A549 (cell line): ENCODE measurements at regions not wholly inside any gene's neighbourhood (a gene's known extent, or its start where the extent isn't known, plus 50 kb on each side); places are given as distances from the start of the nearest gene placed in this dataset.
"Not testable (repeated sequence)": the region's sequence is repeated elsewhere in the genome, so short reads cannot be mapped to it uniquely, and the experiment has no call there.

Source experiments
- ATAC-seq, 2 experiments: fragments of 200-7000 bp in 1 of 2; fragments of >200 bp in 1 of 2; cut with Nextera tagmentation in 1 of 2; cut with Tn5 transposase in 1 of 2; 3 replicates each; pipeline versions ENCODE4 v1.8.0 to v1.9.1; 2018 to 2020; ENCODE audit warnings: mild to moderate bottlenecking in 1 of 2, moderate library complexity in 1 of 2
- CTCF ChIA-PET: fragments of 300-600 bp; sonication (Branson Sonifier 250); formaldehyde crosslinking; extraction: SDS; loops from one replicate; lab custom pipeline; 2021; ENCODE audit warnings: antibody characterized with exemption, inconsistent platforms; lab: Yijun Ruan, JAX
- POLR2A ChIA-PET: fragments of 350-600 bp; formaldehyde crosslinking; extraction: SDS; loops from one replicate; lab custom pipeline; 2021; ENCODE audit warnings: antibody characterized with exemption, inconsistent platforms; lab: Yijun Ruan, JAX
- DNase-seq, 2 experiments: peaks; one replicate each; pipeline versions ENCODE4 v3.0.0 to v3.0.0-alpha.2; 2011 to 2016; ENCODE audit warnings: low read depth in 1 of 2, low spot score in 1 of 2
- FAIRE-seq: peaks from 2 replicates; lab custom pipeline; 2011; peaks lifted over from hg19 to GRCh38; lab: Jason Lieb, UNC
- H3K27ac ChIP-seq, 2 experiments: fragments of >200 bp; sonication (Bioruptor Twin); formaldehyde crosslinking; 3 replicates each; pipeline ENCODE4 v1.5.1; 2016 to 2017
- H3K4me1 ChIP-seq: fragments of >200 bp; sonication (Bioruptor Twin); formaldehyde crosslinking; 3 replicates; pipeline ENCODE4 v1.6.1; 2016
- H3K4me2 ChIP-seq: fragments of >200 bp; sonication (Bioruptor Twin); formaldehyde crosslinking; 3 replicates; pipeline ENCODE4 v1.6.1; 2016
- H3K4me3 ChIP-seq: fragments of >200 bp; sonication (Bioruptor Twin); formaldehyde crosslinking; 3 replicates; pipeline ENCODE4 v1.5.1; 2016
- H3K9me3 ChIP-seq: fragments of >200 bp; sonication (Bioruptor Twin); formaldehyde crosslinking; 3 replicates; pipeline ENCODE4 v1.6.1; 2016
- ESRRA ChIP-seq: fragments of 150-350 bp; IDR thresholded peaks from 2 replicates; pipeline ENCODE4 v1.6.1; 2014; ENCODE audit warnings: mild to moderate bottlenecking, low read length, borderline replicate concordance
- HOXB13 ChIP-seq: fragments of 250-450 bp; sonication (Bioruptor Pico); IDR thresholded peaks from 2 replicates; pipeline ENCODE4 v1.5.0; 2020; ENCODE audit warnings: low read depth, mild to moderate bottlenecking, moderate library complexity
- JUN ChIP-seq, 2 experiments: fragments of >200 bp; sonication (Bioruptor Twin); formaldehyde crosslinking; IDR thresholded peaks; 2 replicates in 1 of 2; 3 replicates in 1 of 2; pipeline ENCODE4 v1.6.1; 2016 to 2017
- KDM1A ChIP-seq: fragments of 200-600 bp; sonication (generic); IDR thresholded peaks from 2 replicates; pipeline ENCODE4 v1.6.1; 2016; ENCODE audit warnings: low read depth, mild to moderate bottlenecking
- KDM5A ChIP-seq: fragments of 200-600 bp; sonication (generic); IDR thresholded peaks from 2 replicates; pipeline ENCODE4 v1.6.1; 2016; ENCODE audit warnings: antibody characterized with exemption, mild to moderate bottlenecking
- MYC ChIP-seq: IDR thresholded peaks from 2 replicates; pipeline ENCODE4 v1.6.1; 2012; ENCODE audit warnings: mild to moderate bottlenecking, inconsistent platforms, low read length, improper control_type of control experiment, borderline replicate concordance
- NPAS2 ChIP-seq: fragments of 250-450 bp; sonication (Bioruptor Pico); IDR thresholded peaks from 2 replicates; pipeline ENCODE4 v1.8.0; 2022; ENCODE audit warnings: mild to moderate bottlenecking, moderate library complexity, borderline replicate concordance
- POLR2AphosphoS2 ChIP-seq: conservative IDR thresholded peaks from 2 replicates; pipeline ENCODE4 v1.6.1; 2012; ENCODE audit warnings: low read length, improper control_type of control experiment, inconsistent platforms
- RAD21 ChIP-seq, 2 experiments: fragments of >200 bp in 1 of 2; sonication (Bioruptor Twin) in 1 of 2; formaldehyde crosslinking in 1 of 2; IDR thresholded peaks in 1 of 2; conservative IDR thresholded peaks in 1 of 2; 2 replicates in 1 of 2; 3 replicates in 1 of 2; pipeline ENCODE4 v1.6.1; 2012 to 2018; ENCODE audit warnings: inconsistent platforms in 1 of 2
- RARB ChIP-seq: fragments of 250-450 bp; sonication (Bioruptor Pico); IDR thresholded peaks from 2 replicates; pipeline ENCODE4 v1.8.0; 2021; ENCODE audit warnings: mild to moderate bottlenecking, moderate library complexity
- RNF2 ChIP-seq: fragments of 200-600 bp; sonication (generic); IDR thresholded peaks from 2 replicates; pipeline ENCODE4 v1.6.1; 2016; ENCODE audit warnings: low read depth, mild to moderate bottlenecking, antibody characterized with exemption, moderate library complexity, borderline replicate concordance
- SMC3 ChIP-seq: fragments of >200 bp; sonication (Bioruptor Twin); formaldehyde crosslinking; IDR thresholded peaks from 3 replicates; pipeline ENCODE4 v1.6.1; 2018; ENCODE audit warnings: inconsistent platforms
- TP53 ChIP-seq: fragments of 250-450 bp; sonication (Bioruptor Pico); IDR thresholded peaks from 2 replicates; pipeline ENCODE4 v1.5.0; 2021; ENCODE audit warnings: mild to moderate bottlenecking, moderate library complexity
- ZFP36 ChIP-seq: fragments of 450-650 bp; IDR thresholded peaks from 2 replicates; pipeline ENCODE4 v1.6.1; 2014; ENCODE audit warnings: borderline replicate concordance; ENCODE audit not compliant: partially characterized antibody
- WGBS: methylation state at CpG from one replicate; pipeline ENCODE4 v1.1.6; 2017; ENCODE audit errors: missing lambda C conversion rate; 5-methylcytosine and 5-hydroxymethylcytosine counted together
- TF ChIP-seq, protein P1 (sequence below): fragments of 200-600 bp; sonication (generic); IDR thresholded peaks from 2 replicates; pipeline ENCODE4 v1.6.1; 2016; ENCODE audit warnings: antibody characterized with exemption, mild to moderate bottlenecking, moderate library complexity
- TF ChIP-seq, protein P2 (sequence below): fragments of 450-650 bp; IDR thresholded peaks from 2 replicates; pipeline ENCODE4 v1.6.1; 2014; ENCODE audit warnings: antibody characterized with exemption
- TF ChIP-seq, protein P3 (sequence below): fragments of >200 bp; sonication (Bioruptor Twin); formaldehyde crosslinking; IDR thresholded peaks from 2 replicates; pipeline ENCODE4 v1.6.1; 2016
- TF ChIP-seq, protein P4 (sequence below): fragments of >200 bp; sonication (Bioruptor Twin); formaldehyde crosslinking; IDR thresholded peaks from 3 replicates; pipeline ENCODE4 v1.5.1; 2016
- TF ChIP-seq, protein P5 (sequence below): IDR thresholded peaks from 2 replicates; pipeline ENCODE4 v1.6.1; 2012

DNA sequence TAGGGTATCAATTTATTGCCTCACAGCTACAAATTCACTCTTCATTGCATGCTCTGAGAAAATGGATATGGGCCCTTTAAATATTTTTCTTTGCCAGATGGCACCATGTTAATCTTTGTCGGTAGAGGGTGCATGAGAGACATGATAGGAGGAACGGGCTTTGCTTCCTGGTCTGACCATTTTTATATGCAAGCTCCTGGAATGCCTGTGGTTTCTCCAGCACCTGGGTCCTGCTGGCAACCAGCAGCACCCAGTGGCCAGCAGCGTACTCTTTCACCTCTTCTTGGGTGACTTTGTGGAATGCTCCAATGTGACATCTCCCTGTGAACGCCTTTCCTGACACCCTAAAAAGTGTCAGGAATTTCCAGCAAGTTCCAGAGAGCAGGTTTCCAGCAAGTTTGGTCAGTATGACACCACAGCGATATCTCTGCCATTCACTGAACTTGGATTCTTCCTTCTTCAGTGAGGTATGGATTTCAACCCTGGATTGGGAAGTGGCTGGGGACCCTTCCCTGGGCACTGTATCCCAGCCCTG lies 140.3 kb upstream of the PGRMC2 start (continued):
- TF ChIP-seq, protein P1, sequence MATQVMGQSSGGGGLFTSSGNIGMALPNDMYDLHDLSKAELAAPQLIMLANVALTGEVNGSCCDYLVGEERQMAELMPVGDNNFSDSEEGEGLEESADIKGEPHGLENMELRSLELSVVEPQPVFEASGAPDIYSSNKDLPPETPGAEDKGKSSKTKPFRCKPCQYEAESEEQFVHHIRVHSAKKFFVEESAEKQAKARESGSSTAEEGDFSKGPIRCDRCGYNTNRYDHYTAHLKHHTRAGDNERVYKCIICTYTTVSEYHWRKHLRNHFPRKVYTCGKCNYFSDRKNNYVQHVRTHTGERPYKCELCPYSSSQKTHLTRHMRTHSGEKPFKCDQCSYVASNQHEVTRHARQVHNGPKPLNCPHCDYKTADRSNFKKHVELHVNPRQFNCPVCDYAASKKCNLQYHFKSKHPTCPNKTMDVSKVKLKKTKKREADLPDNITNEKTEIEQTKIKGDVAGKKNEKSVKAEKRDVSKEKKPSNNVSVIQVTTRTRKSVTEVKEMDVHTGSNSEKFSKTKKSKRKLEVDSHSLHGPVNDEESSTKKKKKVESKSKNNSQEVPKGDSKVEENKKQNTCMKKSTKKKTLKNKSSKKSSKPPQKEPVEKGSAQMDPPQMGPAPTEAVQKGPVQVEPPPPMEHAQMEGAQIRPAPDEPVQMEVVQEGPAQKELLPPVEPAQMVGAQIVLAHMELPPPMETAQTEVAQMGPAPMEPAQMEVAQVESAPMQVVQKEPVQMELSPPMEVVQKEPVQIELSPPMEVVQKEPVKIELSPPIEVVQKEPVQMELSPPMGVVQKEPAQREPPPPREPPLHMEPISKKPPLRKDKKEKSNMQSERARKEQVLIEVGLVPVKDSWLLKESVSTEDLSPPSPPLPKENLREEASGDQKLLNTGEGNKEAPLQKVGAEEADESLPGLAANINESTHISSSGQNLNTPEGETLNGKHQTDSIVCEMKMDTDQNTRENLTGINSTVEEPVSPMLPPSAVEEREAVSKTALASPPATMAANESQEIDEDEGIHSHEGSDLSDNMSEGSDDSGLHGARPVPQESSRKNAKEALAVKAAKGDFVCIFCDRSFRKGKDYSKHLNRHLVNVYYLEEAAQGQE, result no peak
- TF ChIP-seq JUN (IDR thresholded peaks at IDR 0.05) (peak in 1 of 2 experiments; percentile 38; a peak in 1 of 5 replicates), RAD21 (conservative IDR thresholded peaks at IDR 0.05 in 1 of 2, IDR thresholded peaks at IDR 0.05 in 1 of 2) (peak; percentile 90 to 94), TP53 (no peak), ZFP36 (no peak), KDM5A (no peak), RARB (CRISPR knock-in tag) (no peak), POLR2AphosphoS2 (no peak), MYC (no peak), HOXB13 (no peak; the same call in 1 of the 2 replicates), NPAS2 (no peak), KDM1A (no peak), ESRRA (no peak)
- TF ChIP-seq, protein P2, sequence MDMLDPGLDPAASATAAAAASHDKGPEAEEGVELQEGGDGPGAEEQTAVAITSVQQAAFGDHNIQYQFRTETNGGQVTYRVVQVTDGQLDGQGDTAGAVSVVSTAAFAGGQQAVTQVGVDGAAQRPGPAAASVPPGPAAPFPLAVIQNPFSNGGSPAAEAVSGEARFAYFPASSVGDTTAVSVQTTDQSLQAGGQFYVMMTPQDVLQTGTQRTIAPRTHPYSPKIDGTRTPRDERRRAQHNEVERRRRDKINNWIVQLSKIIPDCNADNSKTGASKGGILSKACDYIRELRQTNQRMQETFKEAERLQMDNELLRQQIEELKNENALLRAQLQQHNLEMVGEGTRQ, result no peak
- TF ChIP-seq, protein P3, sequence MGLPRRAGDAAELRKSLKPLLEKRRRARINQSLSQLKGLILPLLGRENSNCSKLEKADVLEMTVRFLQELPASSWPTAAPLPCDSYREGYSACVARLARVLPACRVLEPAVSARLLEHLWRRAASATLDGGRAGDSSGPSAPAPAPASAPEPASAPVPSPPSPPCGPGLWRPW, result no peak
- TF ChIP-seq, protein P4, sequence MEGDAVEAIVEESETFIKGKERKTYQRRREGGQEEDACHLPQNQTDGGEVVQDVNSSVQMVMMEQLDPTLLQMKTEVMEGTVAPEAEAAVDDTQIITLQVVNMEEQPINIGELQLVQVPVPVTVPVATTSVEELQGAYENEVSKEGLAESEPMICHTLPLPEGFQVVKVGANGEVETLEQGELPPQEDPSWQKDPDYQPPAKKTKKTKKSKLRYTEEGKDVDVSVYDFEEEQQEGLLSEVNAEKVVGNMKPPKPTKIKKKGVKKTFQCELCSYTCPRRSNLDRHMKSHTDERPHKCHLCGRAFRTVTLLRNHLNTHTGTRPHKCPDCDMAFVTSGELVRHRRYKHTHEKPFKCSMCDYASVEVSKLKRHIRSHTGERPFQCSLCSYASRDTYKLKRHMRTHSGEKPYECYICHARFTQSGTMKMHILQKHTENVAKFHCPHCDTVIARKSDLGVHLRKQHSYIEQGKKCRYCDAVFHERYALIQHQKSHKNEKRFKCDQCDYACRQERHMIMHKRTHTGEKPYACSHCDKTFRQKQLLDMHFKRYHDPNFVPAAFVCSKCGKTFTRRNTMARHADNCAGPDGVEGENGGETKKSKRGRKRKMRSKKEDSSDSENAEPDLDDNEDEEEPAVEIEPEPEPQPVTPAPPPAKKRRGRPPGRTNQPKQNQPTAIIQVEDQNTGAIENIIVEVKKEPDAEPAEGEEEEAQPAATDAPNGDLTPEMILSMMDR, result peak; percentile 73
- TF ChIP-seq, protein P5, sequence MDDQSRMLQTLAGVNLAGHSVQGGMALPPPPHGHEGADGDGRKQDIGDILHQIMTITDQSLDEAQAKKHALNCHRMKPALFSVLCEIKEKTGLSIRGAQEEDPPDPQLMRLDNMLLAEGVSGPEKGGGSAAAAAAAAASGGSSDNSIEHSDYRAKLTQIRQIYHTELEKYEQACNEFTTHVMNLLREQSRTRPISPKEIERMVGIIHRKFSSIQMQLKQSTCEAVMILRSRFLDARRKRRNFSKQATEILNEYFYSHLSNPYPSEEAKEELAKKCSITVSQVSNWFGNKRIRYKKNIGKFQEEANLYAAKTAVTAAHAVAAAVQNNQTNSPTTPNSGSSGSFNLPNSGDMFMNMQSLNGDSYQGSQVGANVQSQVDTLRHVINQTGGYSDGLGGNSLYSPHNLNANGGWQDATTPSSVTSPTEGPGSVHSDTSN, result no peak

DNA sequence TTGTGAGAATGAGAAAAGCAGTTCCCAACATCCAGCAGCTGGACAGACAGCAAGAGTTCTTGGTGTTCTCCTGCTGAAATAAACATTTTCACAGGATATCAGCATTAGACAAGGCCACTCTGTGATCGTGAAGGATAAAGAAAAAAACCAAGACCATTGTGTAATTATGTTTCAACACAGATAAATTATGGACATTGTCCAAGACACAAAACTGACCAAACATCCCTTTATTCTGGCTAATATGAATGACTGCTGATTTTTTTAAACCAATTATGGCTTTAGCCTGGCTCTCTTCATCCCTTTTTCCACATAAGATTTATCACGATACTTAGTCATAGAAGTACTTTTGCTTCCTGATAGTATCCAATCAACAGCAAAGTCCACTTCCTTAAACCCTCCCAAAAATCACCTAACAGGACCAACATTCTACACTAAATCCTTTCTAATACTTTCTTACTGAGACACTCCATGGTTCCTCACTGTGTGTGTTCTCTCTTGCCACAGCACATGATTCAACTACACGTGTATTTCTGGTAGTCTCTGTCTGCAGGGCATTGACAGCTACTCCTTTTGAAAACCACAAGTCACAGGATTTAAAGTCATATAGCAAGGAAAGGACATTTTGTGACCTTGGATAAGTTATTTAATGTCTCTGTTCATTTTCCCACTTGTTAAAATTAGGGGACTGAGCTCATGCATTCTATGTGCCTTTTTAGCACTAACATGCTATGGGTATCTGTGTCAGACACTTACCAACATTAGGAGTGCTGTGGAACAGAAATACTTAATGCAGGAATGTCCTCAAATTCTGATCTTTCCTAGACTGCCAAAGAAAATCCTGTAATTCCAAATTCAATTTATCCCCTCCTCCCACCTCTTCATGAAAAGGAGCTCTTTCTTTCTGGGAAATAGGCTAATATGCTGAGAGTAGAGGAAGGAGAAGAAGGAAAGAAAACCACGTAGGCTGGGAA lies 137.2 kb upstream of the PGRMC2 start:
- H3K4me1 ChIP-seq, result peaks cover 5% of the 10 kb centered on the region
- TF ChIP-seq RNF2 (no peak), SMC3 (no peak)
- no peak for DNase-seq
- H3K4me3 ChIP-seq, result no peak overlapping the region
- ATAC-seq, result no peak
- no peak overlapping the region for H3K4me2 ChIP-seq
- H3K9me3 ChIP-seq, result peaks cover 12% of the 10 kb centered on the region; the same call in 2 of the 3 replicates
- peak overlapping the region; percentile 18 to 54; a peak in 5 of 6 replicates for H3K27ac ChIP-seq
- WGBS, result 80% methylated on average over 4 of the region's 4 CpGs
- FAIRE-seq, result no peak
- ChIA-PET CTCF (interaction anchor here (1.0 to 1.5 kb wide), 4 partner anchors 31 to 439 kb away, joined by 3 to 4 read pairs (median 3); partner anchors contain the start of gene PGRMC2), POLR2A (no interaction called here)

DNA sequence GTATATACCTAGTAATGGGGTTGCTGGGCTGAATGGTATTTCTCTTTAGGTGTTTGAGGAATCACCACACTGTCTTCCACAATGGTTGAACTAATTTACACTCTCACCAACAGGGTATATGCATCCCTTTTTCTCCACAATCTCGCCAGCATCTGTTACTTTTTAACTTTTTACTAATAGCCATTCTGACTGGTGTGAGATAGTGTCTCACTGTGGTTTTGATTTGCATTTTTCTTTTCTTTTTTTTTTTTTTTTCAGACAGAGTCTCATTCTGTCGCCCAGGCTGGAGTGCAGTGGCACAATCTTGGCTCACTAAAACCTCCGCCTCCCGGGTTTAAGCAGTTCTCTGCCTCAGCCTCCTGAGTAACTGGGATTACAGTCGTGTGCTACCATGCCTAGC lies 134.7 kb upstream of the PGRMC2 start:
- not testable (repeated sequence) for FAIRE-seq

More for the DNA sequence above, 134.7 kb upstream of the PGRMC2 start:
- POLR2A ChIA-PET, H3K27ac ChIP-seq, ATAC-seq, DNase-seq, H3K9me3 ChIP-seq, H3K4me3 ChIP-seq, H3K4me1 ChIP-seq, H3K4me2 ChIP-seq: not testable (repeated sequence)
- CTCF ChIA-PET, result interaction anchor here (0.6 kb wide), 1 partner anchor 235 kb away, joined by 3 read pairs; no protein-coding TSS in a partner anchor
- whole genome bisulfite sequencing, result 93% methylated on average over 5 of the region's 5 CpGs
